Right cardiac atrium (tissue), 5 donors: ENCODE measurements at regions not wholly inside any gene's neighbourhood (a gene's known extent, or its start where the extent isn't known, plus 50 kb on each side); places are given as distances from the start of the nearest gene placed in this dataset.

ENCODE experiments used
- ATAC-seq, 2 donors: fragments of 200-7000 bp; cut with Tn5 transposase; one replicate each; pipeline versions ENCODE4 v1.8.0 to v1.9.1; 2020; ENCODE audit warnings: moderate library complexity in 2 of 2, mild to moderate bottlenecking in 1 of 2
- DNase-seq, 3 donors: peaks; one replicate each; pipeline ENCODE4 v3.0.0-alpha.2; 2020
- H3K27ac ChIP-seq: one replicate; pipeline ENCODE4 v1.5.1; 2013; ENCODE audit warnings: mild to moderate bottlenecking, low read length, control low read depth, moderate library complexity
- H3K27me3 ChIP-seq: one replicate; pipeline ENCODE4 v1.6.1; 2013; ENCODE audit not compliant: control insufficient read depth, insufficient read depth
- H3K4me1 ChIP-seq: one replicate; pipeline ENCODE4 v1.6.1; 2013; ENCODE audit warnings: low read length; ENCODE audit not compliant: control insufficient read depth, insufficient read depth
- H3K4me3 ChIP-seq: one replicate; pipeline ENCODE4 v1.5.1; 2013; ENCODE audit warnings: low read length, control low read depth
- H3K9me3 ChIP-seq: one replicate; pipeline ENCODE4 v1.6.1; 2013; ENCODE audit warnings: low read length; ENCODE audit not compliant: control insufficient read depth
- WGBS: extraction: QIAGEN DNeasy Blood & Tissue Kit; methylation state at CpG from one replicate; pipeline ENCODE4 v1.1.7; 2013; 5-methylcytosine and 5-hydroxymethylcytosine counted together
- intact Hi-C, 4 donors: fragments of 100-400 bp; cut with DNase I; formaldehyde crosslinking; loops; one replicate each; pipeline versions ENCODE4 v1.11.0 to v1.14.0; 2022 to 2023
- donor health status: healthy with polysubstance abuse.
- donor health status: DM: no; HTN: yes; CAD: no.
- donor health status: DM: no; HTN: no; CAD: no.
- donor health status: DM: no; HTN: yes; CAD: no; lungs with severe emphysema.
- donor health status: DM: yes; HTN: yes; CAD: no.

DNA sequence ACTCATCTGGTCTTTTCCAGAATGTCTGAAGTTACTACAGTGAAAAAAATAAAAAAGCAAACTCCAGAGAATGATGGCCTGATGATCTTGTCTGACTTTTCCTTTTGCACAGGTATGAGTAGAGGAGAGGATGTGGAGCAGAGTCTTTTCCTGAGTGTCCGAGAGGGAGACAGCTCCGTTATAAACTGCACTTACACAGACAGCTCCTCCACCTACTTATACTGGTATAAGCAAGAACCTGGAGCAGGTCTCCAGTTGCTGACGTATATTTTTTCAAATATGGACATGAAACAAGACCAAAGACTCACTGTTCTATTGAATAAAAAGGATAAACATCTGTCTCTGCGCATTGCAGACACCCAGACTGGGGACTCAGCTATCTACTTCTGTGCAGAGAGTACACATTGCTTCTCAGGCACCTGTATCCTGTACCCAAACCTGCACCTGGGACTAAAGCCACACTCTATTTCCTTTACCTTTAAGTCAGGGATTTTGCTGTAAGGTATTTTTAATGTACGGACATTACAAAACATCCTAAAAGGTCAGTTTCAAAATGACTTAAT, 75.8 kb upstream of the OR4E1 start:
- Histone ChIP-seq H3K4me1 (no peaks in the 10 kb centered on the region), H3K27me3 (no peaks in the 10 kb centered on the region), H3K27ac (no peak overlapping the region), H3K9me3 (no peaks in the 10 kb centered on the region), H3K4me3 (no peak overlapping the region)
- no peak for ATAC-seq
- no peak for DNase-seq
- 66% methylated on average over 5 of the region's 5 CpGs for WGBS
- intact Hi-C loops = no loop called here

GRCh38 chr14:21748869-21749303, 75.3 kb upstream of the OR4E1 start:
- no peak overlapping the region for H3K27ac ChIP-seq
- no peaks in the 10 kb centered on the region for H3K27me3 ChIP-seq
- peak in 2 of 3 donors; percentile 14 to 56 for DNase-seq
- H3K4me1 ChIP-seq = no peaks in the 10 kb centered on the region
- intact Hi-C loops = no loop called here
- peak in 1 of 2 donors; percentile 61 for ATAC-seq
- 10% methylated on average over 5 of the region's 5 CpGs for WGBS
- no peak overlapping the region for H3K4me3 ChIP-seq
- H3K9me3 ChIP-seq = no peaks in the 10 kb centered on the region

- no peak for DNase-seq
- H3K4me3 ChIP-seq = no peak overlapping the region
- no peak overlapping the region for H3K27ac ChIP-seq
- no peak for ATAC-seq
- no peaks in the 10 kb centered on the region for H3K4me1 ChIP-seq
- no peaks in the 10 kb centered on the region for H3K9me3 ChIP-seq
- intact Hi-C loops = no loop called here
- no peaks in the 10 kb centered on the region for H3K27me3 ChIP-seq
- WGBS = 80% methylated on average over 4 of the region's 4 CpGs
Observed at GRCh38 chr14:21735639-21736307, 62.2 kb upstream of the OR4E1 start.

- Histone ChIP-seq H3K9me3 (no peaks in the 10 kb centered on the region), H3K27ac (no peak overlapping the region), H3K4me1 (no peaks in the 10 kb centered on the region), H3K27me3 (no peaks in the 10 kb centered on the region), H3K4me3 (no peak overlapping the region)
- DNase-seq = no peak
- intact Hi-C loops = no loop called here
- 72% methylated on average over 3 of the region's 3 CpGs for WGBS
- ATAC-seq = no peak
Observed at GRCh38 chr14:21735200-21735599, 61.6 kb upstream of the OR4E1 start.

GRCh38 chr14:21734457-21735074, 60.9 kb upstream of the OR4E1 start:
- Histone ChIP-seq H3K27me3 (no peaks in the 10 kb centered on the region), H3K4me3 (no peak overlapping the region), H3K9me3 (no peaks in the 10 kb centered on the region), H3K27ac (no peak overlapping the region), H3K4me1 (no peaks in the 10 kb centered on the region)
- 19% methylated on average over 7 of the region's 7 CpGs for WGBS
- DNase-seq = no peak
- intact Hi-C loops = no loop called here
- ATAC-seq = no peak

GRCh38 chr14:21729703-21730233, 56.1 kb upstream of the OR4E1 start:
- Histone ChIP-seq H3K4me1 (no peaks in the 10 kb centered on the region), H3K27me3 (no peaks in the 10 kb centered on the region), H3K9me3 (no peaks in the 10 kb centered on the region), H3K27ac (no peak overlapping the region), H3K4me3 (no peak overlapping the region)
- intact Hi-C loops = no loop called here
- no peak for DNase-seq
- 70% methylated on average over 5 of the region's 5 CpGs for WGBS
- no peak for ATAC-seq

GRCh38 chr14:21725250-21725649, 51.6 kb upstream of the OR4E1 start:
- H3K4me1 ChIP-seq = no peaks in the 10 kb centered on the region
- no peak overlapping the region for H3K4me3 ChIP-seq
- H3K27ac ChIP-seq = no peak overlapping the region
- DNase-seq (no peak), ATAC-seq (no peak)
- no peaks in the 10 kb centered on the region for H3K9me3 ChIP-seq
- 27% methylated on average over 2 of the region's 2 CpGs for WGBS
- intact Hi-C loops = no loop called here
- H3K27me3 ChIP-seq = no peaks in the 10 kb centered on the region

- ATAC-seq (no peak), DNase-seq (no peak)
- no peak overlapping the region for H3K4me3 ChIP-seq
- H3K9me3 ChIP-seq = no peaks in the 10 kb centered on the region
- H3K27ac ChIP-seq = no peak overlapping the region
- intact Hi-C loops = no loop called here
- no peaks in the 10 kb centered on the region for H3K4me1 ChIP-seq
- 77% methylated on average over 8 of the region's 8 CpGs for WGBS
- no peaks in the 10 kb centered on the region for H3K27me3 ChIP-seq
Observed at GRCh38 chr14:21724090-21724973, 50.7 kb upstream of the OR4E1 start.

- ATAC-seq (no peak), DNase-seq (no peak)
- no peak overlapping the region for H3K4me3 ChIP-seq
- WGBS = 49% methylated on average over 14 of the region's 14 CpGs
- H3K27me3 ChIP-seq = no peaks in the 10 kb centered on the region
- no peaks in the 10 kb centered on the region for H3K9me3 ChIP-seq
- H3K4me1 ChIP-seq = no peaks in the 10 kb centered on the region
- no peak overlapping the region for H3K27ac ChIP-seq
- intact Hi-C loops = no loop called here
Observed at GRCh38 chr14:21723431-21724045, 49.9 kb upstream of the OR4E1 start.
